Body of pancreas (tissue), 4 donors: ENCODE measurements at regions not wholly inside any gene's neighbourhood (a gene's known extent, or its start where the extent isn't known, plus 50 kb on each side); places are given as distances from the start of the nearest gene placed in this dataset.

Experiments used
- CTCF ChIP-seq, 7 experiments: fragments of 450-650 bp in 4 of 7; fragments of 200-600 bp in 3 of 7; sonication (generic) in 3 of 7; IDR thresholded peaks; one replicate each; pipeline ENCODE4 v1.5.1; 2016 to 2019; ENCODE audit warnings: antibody characterized with exemption in 7 of 7
- POLR2A ChIP-seq, 3 donors: fragments of 450-650 bp; IDR thresholded peaks; one replicate each; pipeline ENCODE4 v1.6.1; 2016; ENCODE audit warnings: antibody characterized with exemption in 3 of 3, mild to moderate bottlenecking in 2 of 3

- TF ChIP-seq POLR2A (IDR thresholded peaks at IDR 0.05) (no peak), CTCF (IDR thresholded peaks at IDR 0.05) (no peak)
Observed at GRCh38 chr16:17972460-17972943, 364.0 kb downstream of the NPIPA8 start.
